ENCODE measurements at regions not wholly inside any gene's neighbourhood (a gene's known extent, or its start where the extent isn't known, plus 50 kb on each side); places are given as distances from the start of the nearest gene placed in this dataset.

DNA sequence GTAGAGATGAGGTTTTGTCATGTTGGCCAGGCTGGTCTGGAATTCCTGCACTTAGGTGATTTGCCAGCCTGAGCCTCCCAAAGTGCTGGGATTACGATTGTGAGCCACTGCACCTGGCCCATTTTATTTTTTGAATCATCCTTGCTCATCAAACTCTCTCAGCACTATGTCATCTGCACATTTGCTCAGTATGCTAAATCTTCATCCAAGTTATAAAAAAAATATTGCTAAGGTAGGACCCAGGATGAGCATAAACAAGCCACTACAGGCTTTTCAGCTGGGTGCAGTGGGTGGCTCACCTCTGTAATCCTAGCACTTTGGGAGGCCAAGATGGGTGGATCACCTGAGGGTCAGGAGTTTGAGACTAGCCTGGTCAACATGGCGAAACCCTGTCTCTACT, 510.1 kb upstream of the LARGE1 start:
- H3K4me3 Mint-ChIP-seq: no peak overlapping the region
- intact Hi-C loops (cut with micrococcal nuclease): no loop called here
- no peaks in the 10 kb centered on the region for H3K36me3 Mint-ChIP-seq (ENCODE audit: low read depth)
- POLR2A ChIA-PET: no interaction called here
- DNase-seq: no peak
- peaks cover 2% of the 10 kb centered on the region for H3K9me3 Mint-ChIP-seq
- TF ChIP-seq, protein P1, sequence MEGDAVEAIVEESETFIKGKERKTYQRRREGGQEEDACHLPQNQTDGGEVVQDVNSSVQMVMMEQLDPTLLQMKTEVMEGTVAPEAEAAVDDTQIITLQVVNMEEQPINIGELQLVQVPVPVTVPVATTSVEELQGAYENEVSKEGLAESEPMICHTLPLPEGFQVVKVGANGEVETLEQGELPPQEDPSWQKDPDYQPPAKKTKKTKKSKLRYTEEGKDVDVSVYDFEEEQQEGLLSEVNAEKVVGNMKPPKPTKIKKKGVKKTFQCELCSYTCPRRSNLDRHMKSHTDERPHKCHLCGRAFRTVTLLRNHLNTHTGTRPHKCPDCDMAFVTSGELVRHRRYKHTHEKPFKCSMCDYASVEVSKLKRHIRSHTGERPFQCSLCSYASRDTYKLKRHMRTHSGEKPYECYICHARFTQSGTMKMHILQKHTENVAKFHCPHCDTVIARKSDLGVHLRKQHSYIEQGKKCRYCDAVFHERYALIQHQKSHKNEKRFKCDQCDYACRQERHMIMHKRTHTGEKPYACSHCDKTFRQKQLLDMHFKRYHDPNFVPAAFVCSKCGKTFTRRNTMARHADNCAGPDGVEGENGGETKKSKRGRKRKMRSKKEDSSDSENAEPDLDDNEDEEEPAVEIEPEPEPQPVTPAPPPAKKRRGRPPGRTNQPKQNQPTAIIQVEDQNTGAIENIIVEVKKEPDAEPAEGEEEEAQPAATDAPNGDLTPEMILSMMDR (IDR thresholded peaks at IDR 0.05): no peak
- H3K27ac Mint-ChIP-seq: no peak overlapping the region
- no peaks in the 10 kb centered on the region for H3K4me1 Mint-ChIP-seq (ENCODE audit: low read depth)
- ATAC-seq: no peak
- peaks cover 4% of the 10 kb centered on the region for H3K27me3 Mint-ChIP-seq
- CTCF ChIA-PET: no interaction called here

DNA sequence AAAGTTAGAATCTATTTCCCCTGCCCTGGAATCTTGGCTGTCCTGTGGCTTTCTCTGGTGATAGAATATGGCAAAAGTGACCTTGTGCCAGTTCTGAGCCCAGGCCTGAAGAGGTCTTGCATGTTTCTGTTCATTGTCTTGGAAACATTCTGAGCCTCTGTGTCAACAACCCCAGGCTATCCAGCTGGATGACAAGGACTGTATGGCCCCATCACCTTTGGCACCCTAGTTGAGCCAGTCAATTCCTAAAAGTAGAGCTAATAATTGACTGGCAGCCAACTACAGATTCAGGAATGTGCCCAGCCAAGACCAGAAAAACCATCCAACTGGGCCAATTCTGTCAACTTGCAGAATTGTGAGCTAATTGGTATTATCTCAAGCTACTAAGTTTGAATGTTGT, 514.1 kb upstream of the LARGE1 start:
- ChIA-PET CTCF (no interaction called here), POLR2A (no interaction called here)
- peaks cover 2% of the 10 kb centered on the region for H3K9me3 Mint-ChIP-seq
- no peak overlapping the region for H3K27ac Mint-ChIP-seq
- no peaks in the 10 kb centered on the region for H3K36me3 Mint-ChIP-seq (ENCODE audit: low read depth)
- H3K4me1 Mint-ChIP-seq (ENCODE audit: low read depth): no peaks in the 10 kb centered on the region
- DNase-seq: no peak
- H3K4me3 Mint-ChIP-seq: no peak overlapping the region
- peaks cover 5% of the 10 kb centered on the region for H3K27me3 Mint-ChIP-seq
- TF ChIP-seq, protein P1 (IDR thresholded peaks at IDR 0.05): no peak
- ATAC-seq: no peak
- intact Hi-C loops (cut with micrococcal nuclease): no loop called here

DNA sequence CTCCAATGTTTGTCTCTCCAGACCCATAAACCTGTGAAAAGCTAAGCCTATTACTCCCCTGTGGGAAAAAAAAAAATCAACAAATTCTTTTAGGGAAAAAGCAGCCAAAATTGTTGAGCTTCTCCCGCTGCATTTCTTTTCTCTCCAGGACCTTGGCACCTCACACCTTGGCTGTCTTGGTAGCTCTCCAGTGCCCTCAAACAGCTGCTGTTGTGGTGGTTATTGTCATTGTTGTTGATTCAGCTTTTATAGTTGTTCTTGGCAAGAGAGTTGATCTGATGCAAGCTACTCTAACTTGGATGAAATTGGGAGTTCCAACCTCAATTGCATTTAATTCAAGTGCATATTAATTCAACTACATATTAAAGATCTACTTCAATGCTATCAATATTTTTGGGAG, 516.9 kb upstream of the LARGE1 start:
- ChIA-PET CTCF (no interaction called here), POLR2A (no interaction called here)
- ATAC-seq (no peak), DNase-seq (no peak)
- Mint-ChIP-seq H3K27ac (no peak overlapping the region), H3K4me1 (ENCODE audit: low read depth) (no peaks in the 10 kb centered on the region), H3K27me3 (peaks cover 3% of the 10 kb centered on the region), H3K4me3 (no peak overlapping the region), H3K9me3 (no peaks in the 10 kb centered on the region), H3K36me3 (ENCODE audit: low read depth) (no peaks in the 10 kb centered on the region)
- TF ChIP-seq, protein P1 (IDR thresholded peaks at IDR 0.05): no peak
- intact Hi-C loops (cut with micrococcal nuclease): no loop called here

DNA sequence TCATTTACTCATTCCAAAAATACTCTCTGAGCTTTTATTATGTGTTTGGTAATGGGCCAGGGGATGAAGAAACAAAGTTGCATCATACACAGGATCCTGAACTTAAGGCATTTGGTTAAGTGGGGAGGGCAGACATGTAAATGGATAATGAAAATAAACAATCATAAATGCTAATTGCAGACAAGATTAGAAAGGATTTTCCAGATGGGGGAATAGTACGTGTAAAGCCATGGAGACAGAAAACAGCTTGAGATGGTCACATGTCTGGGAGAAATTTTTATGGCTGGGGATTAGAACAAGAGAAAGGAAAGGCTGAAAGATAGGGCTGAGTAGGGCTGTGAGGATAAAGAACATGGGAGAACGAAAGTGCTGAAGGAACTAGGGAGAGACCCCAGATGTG, 534.3 kb upstream of the LARGE1 start:
- CTCF ChIA-PET: no interaction called here
- POLR2A ChIA-PET: no interaction called here
- Mint-ChIP-seq H3K27me3 (no peaks in the 10 kb centered on the region), H3K36me3 (ENCODE audit: low read depth) (no peaks in the 10 kb centered on the region), H3K9me3 (peaks cover 1% of the 10 kb centered on the region), H3K4me1 (ENCODE audit: low read depth) (no peaks in the 10 kb centered on the region), H3K4me3 (no peak overlapping the region), H3K27ac (no peak overlapping the region)
- TF ChIP-seq, protein P1 (IDR thresholded peaks at IDR 0.05): no peak
- intact Hi-C loops (cut with micrococcal nuclease): no loop called here
- DNase-seq: no peak
- no peak for ATAC-seq

DNA sequence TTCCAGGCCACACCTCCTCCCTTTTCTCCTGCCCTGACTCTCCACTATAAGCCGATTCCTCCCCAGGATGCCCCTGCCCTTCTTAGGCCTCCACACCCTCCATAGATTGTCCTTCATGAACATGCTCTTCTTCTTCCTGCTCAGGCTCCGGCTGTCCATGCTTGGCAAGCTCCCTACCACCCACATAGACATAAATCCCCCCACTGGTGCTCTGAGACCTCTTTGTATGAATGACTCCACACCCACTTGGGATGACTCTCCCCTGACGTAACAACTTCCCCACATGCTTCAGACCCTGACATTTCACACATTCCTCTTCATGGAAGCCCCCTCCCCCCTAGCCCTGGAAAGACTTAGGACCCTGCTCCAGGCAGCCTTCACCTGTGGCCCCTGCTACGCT, 542.5 kb upstream of the LARGE1 start:
- Mint-ChIP-seq H3K4me1 (ENCODE audit: low read depth) (no peaks in the 10 kb centered on the region), H3K27me3 (no peaks in the 10 kb centered on the region), H3K27ac (no peak overlapping the region), H3K36me3 (ENCODE audit: low read depth) (no peaks in the 10 kb centered on the region), H3K9me3 (no peaks in the 10 kb centered on the region), H3K4me3 (no peak overlapping the region)
- intact Hi-C loops (cut with micrococcal nuclease): no loop called here
- DNase-seq (no peak), ATAC-seq (no peak)
- ChIA-PET POLR2A (no interaction called here), CTCF (no interaction called here)
- TF ChIP-seq, protein P1 (IDR thresholded peaks at IDR 0.05): no peak
